ENCODE measurements at regions not wholly inside any gene's neighbourhood (a gene's known extent, or its start where the extent isn't known, plus 50 kb on each side); places are given as distances from the start of the nearest gene placed in this dataset.

DNA sequence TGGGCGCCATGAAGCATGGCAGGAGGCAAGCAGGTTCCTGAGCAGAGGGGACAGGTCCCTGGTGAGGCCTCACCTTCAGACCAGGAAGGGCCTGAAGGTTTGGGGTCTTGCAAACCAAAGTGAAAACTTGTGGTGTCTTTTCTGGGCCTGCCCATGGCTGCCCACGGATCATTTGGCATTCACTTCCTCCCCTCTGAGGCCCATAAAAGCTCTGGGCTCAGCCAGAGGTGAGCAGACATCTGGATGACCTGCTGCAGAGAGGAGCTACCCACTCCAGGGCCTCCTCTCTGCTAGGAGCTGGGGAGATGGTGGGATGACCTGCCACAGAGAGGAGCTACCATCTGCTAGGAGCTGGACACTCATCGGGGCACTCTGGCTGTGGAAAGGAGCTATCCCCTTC, 112.9 kb upstream of the TMEM18 start:
- no peak for TF ChIP-seq POLR2A (IDR thresholded peaks at IDR 0.05)
- TF ChIP-seq, protein P1, sequence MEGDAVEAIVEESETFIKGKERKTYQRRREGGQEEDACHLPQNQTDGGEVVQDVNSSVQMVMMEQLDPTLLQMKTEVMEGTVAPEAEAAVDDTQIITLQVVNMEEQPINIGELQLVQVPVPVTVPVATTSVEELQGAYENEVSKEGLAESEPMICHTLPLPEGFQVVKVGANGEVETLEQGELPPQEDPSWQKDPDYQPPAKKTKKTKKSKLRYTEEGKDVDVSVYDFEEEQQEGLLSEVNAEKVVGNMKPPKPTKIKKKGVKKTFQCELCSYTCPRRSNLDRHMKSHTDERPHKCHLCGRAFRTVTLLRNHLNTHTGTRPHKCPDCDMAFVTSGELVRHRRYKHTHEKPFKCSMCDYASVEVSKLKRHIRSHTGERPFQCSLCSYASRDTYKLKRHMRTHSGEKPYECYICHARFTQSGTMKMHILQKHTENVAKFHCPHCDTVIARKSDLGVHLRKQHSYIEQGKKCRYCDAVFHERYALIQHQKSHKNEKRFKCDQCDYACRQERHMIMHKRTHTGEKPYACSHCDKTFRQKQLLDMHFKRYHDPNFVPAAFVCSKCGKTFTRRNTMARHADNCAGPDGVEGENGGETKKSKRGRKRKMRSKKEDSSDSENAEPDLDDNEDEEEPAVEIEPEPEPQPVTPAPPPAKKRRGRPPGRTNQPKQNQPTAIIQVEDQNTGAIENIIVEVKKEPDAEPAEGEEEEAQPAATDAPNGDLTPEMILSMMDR (IDR thresholded peaks at IDR 0.05) = no peak
